ENCODE measurements at regions not wholly inside any gene's neighbourhood (a gene's known extent, or its start where the extent isn't known, plus 50 kb on each side); places are given as distances from the start of the nearest gene placed in this dataset.
"Not testable (repeated sequence)": the region's sequence is repeated elsewhere in the genome, so short reads cannot be mapped to it uniquely, and the experiment has no call there.

DNA sequence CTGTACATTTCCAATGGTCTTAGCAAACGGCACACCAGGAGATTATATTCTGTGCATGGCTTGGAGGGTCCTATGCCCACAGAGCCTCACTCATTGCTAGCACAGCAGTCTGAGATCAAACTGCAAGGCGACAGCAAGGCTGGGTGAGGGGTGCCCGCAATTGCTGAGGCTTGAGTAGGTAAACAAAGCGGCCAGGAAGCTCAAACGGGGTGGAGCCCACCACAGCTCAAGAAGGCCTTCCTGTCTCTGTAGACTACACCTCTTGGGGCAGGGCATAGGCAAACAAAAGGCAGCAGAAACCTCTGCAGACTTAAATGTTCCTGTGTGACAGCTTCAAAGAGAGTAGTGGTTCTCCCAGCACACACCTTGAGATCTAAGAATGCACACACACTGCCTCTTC lies 91.3 kb downstream of the OR4A5 start:
- not testable (repeated sequence) for H3K36me3 ChIP-seq, DNase-seq

DNA sequence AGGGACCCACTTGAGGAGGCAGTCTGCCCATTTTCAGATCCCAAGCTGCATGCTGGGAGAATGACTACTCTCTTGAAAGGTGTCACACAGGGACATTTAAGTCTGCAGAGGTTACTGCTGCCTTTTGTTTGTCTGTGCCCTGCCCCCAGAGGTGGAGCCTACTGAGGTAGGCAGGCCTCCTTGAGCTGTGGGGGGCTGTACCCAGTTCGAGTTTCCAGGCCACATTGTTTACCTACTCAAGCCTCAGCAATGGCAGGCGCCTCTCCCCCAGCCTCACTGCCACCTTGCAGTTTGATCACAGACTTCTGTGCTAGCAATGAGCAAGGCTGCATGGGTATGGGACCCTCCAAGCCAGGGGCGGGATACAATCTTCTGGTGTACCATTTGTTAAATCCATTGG lies 126.0 kb downstream of the OR4A5 start:
- Histone ChIP-seq H3K9me3 (peaks cover 0 to 5% (median 0%) of the 10 kb centered on the region in 4 donors), H3K4me3 (no peak overlapping the region), H3K27ac (no peak overlapping the region), H3K36me3 (no peaks in the 10 kb centered on the region), H3K27me3 (no peaks in the 10 kb centered on the region), H3K4me1 (no peaks in the 10 kb centered on the region)
- ATAC-seq (no peak), FAIRE-seq (no peak), DNase-seq (peak in 1 of 6 donors; percentile 17)
- no peak for TF ChIP-seq CTCF (IDR thresholded peaks at IDR 0.05)
- intact Hi-C loops (cut with DNase I) = no loop called here
- 26 to 28% methylated on average over 3 of the region's 3 CpGs for WGBS, 2 donors

More for the DNA sequence above, 91.3 kb downstream of the OR4A5 start:
- WGBS, 2 donors = 39 to 49% methylated on average over 5 of the region's 5 CpGs
- intact Hi-C loops (cut with DNase I); H3K4me1 ChIP-seq; ATAC-seq; H3K4me3 ChIP-seq; H3K27ac ChIP-seq; H3K27me3 ChIP-seq; H3K9me3 ChIP-seq; FAIRE-seq: not testable (repeated sequence)

DNA sequence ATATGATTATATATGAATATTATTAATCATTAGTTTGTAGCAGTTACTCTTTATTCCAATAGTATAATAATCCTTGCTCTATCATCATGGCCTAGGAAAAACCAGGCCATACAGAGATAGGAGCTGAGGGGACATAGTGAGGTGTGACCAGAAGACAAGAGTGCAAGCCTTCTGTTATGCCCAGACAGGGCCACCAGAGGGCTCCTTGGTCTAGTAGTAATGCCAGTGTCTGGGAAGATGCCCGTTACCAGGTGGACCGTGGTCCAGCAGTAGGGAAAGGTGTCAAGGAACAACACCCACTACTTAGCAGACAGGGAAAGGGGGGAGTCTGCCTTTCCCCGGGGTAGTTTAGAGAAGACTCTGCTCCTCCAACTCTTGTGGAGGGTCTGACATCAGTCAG lies 148.4 kb downstream of the OR4A5 start:
- DNase-seq = peak in 1 of 6 donors; percentile 12
- FAIRE-seq; intact Hi-C loops (cut with DNase I); H3K4me3 ChIP-seq; H3K4me1 ChIP-seq; H3K36me3 ChIP-seq; H3K27me3 ChIP-seq; ATAC-seq; H3K9me3 ChIP-seq; H3K27ac ChIP-seq: not testable (repeated sequence)
- 65 to 73% methylated on average over 3 of the region's 3 CpGs for WGBS, 2 donors

All from pancreas (tissue), 10 donors.